ENCODE measurements at regions not wholly inside any gene's neighbourhood (a gene's known extent, or its start where the extent isn't known, plus 50 kb on each side); places are given as distances from the start of the nearest gene placed in this dataset.

GRCh38 chr20:57951549-57951948 lies 241.7 kb upstream of the PMEPA1 start:
- FAIRE-seq (no peak), DNase-seq (ENCODE audit: insufficient read length, low spot score) (no peak)
- no peak for TF ChIP-seq POLR2A (IDR thresholded peaks at IDR 0.05; ENCODE audit: low read depth, low read length)

- DNase-seq (ENCODE audit: insufficient read length, low spot score) (no peak), FAIRE-seq (no peak)
- TF ChIP-seq POLR2A (IDR thresholded peaks at IDR 0.05; ENCODE audit: low read depth, low read length): no peak
Observed at GRCh38 chr20:57950764-57951485, 241.1 kb upstream of the PMEPA1 start.

- DNase-seq (ENCODE audit: insufficient read length, low spot score) (no peak), FAIRE-seq (no peak)
- no peak for TF ChIP-seq POLR2A (IDR thresholded peaks at IDR 0.05; ENCODE audit: low read depth, low read length)
Observed at GRCh38 chr20:57948180-57948955, 238.6 kb upstream of the PMEPA1 start.

GRCh38 chr20:57947421-57948179 lies 237.8 kb upstream of the PMEPA1 start:
- DNase-seq (ENCODE audit: insufficient read length, low spot score) (no peak), FAIRE-seq (no peak)
- TF ChIP-seq POLR2A (IDR thresholded peaks at IDR 0.05; ENCODE audit: low read depth, low read length): no peak

GRCh38 chr20:57946559-57947315 lies 236.9 kb upstream of the PMEPA1 start:
- no peak for TF ChIP-seq POLR2A (IDR thresholded peaks at IDR 0.05; ENCODE audit: low read depth, low read length)
- no peak for DNase-seq (ENCODE audit: insufficient read length, low spot score)
- FAIRE-seq: no peak

GRCh38 chr20:57944988-57945387 lies 235.2 kb upstream of the PMEPA1 start:
- DNase-seq (ENCODE audit: insufficient read length, low spot score) (no peak), FAIRE-seq (no peak)
- TF ChIP-seq POLR2A (IDR thresholded peaks at IDR 0.05; ENCODE audit: low read depth, low read length): no peak

GRCh38 chr20:57943950-57944349 lies 234.1 kb upstream of the PMEPA1 start:
- DNase-seq (ENCODE audit: insufficient read length, low spot score): no peak
- no peak for FAIRE-seq
- no peak for TF ChIP-seq POLR2A (IDR thresholded peaks at IDR 0.05; ENCODE audit: low read depth, low read length)

- FAIRE-seq: no peak
- no peak for DNase-seq (ENCODE audit: insufficient read length, low spot score)
- no peak for TF ChIP-seq POLR2A (IDR thresholded peaks at IDR 0.05; ENCODE audit: low read depth, low read length)
Observed at GRCh38 chr20:57943291-57943690, 233.5 kb upstream of the PMEPA1 start.

GRCh38 chr20:57941604-57942381 lies 232.0 kb upstream of the PMEPA1 start:
- TF ChIP-seq POLR2A (IDR thresholded peaks at IDR 0.05; ENCODE audit: low read depth, low read length): no peak
- FAIRE-seq: no peak
- DNase-seq (ENCODE audit: insufficient read length, low spot score): no peak

GRCh38 chr20:57940868-57941522 lies 231.2 kb upstream of the PMEPA1 start:
- DNase-seq (ENCODE audit: insufficient read length, low spot score): no peak
- TF ChIP-seq POLR2A (IDR thresholded peaks at IDR 0.05; ENCODE audit: low read depth, low read length): no peak
- no peak for FAIRE-seq

GRCh38 chr20:57940376-57940775 lies 230.6 kb upstream of the PMEPA1 start:
- no peak for DNase-seq (ENCODE audit: insufficient read length, low spot score)
- no peak for TF ChIP-seq POLR2A (IDR thresholded peaks at IDR 0.05; ENCODE audit: low read depth, low read length)
- FAIRE-seq: no peak

- FAIRE-seq (no peak), DNase-seq (ENCODE audit: insufficient read length, low spot score) (no peak)
- no peak for TF ChIP-seq POLR2A (IDR thresholded peaks at IDR 0.05; ENCODE audit: low read depth, low read length)
Observed at GRCh38 chr20:57939499-57939898, 229.7 kb upstream of the PMEPA1 start.

Measured in H54 (cell line).